Liver (tissue), 7 donors: ENCODE measurements at regions not wholly inside any gene's neighbourhood (a gene's known extent, or its start where the extent isn't known, plus 50 kb on each side); places are given as distances from the start of the nearest gene placed in this dataset.

Source experiments
- DNase-seq: peaks from one replicate; pipeline ENCODE4 v3.0.0-alpha.2; 2017; ENCODE audit warnings: low spot score
- H3K27ac ChIP-seq, 2 donors: one replicate each; pipeline ENCODE4 v1.7.0; 2013; ENCODE audit warnings: inconsistent platforms in 2 of 2, low read length in 2 of 2, control low read depth in 1 of 2, low read depth in 1 of 2, mild to moderate bottlenecking in 1 of 2
- H3K27me3 ChIP-seq, 4 donors: one replicate each; pipeline versions ENCODE4 v1.6.1 to v1.7.0; 2013; ENCODE audit warnings: low read length in 3 of 4, inconsistent platforms in 1 of 4, mild to moderate bottlenecking in 1 of 4, moderate library complexity in 1 of 4; ENCODE audit not compliant: control insufficient read depth in 4 of 4, insufficient read depth in 4 of 4
- H3K36me3 ChIP-seq, 4 donors: one replicate each; pipeline versions ENCODE4 v1.6.1 to v1.7.0; 2013; ENCODE audit warnings: low read length in 3 of 4, mild to moderate bottlenecking in 3 of 4, low read depth in 1 of 4, moderate library complexity in 1 of 4; ENCODE audit not compliant: control insufficient read depth in 4 of 4, insufficient read depth in 3 of 4
- H3K4me1 ChIP-seq, 4 donors: one replicate each; pipeline versions ENCODE4 v1.6.1 to v1.7.0; 2013; ENCODE audit warnings: low read length in 3 of 4, mild to moderate bottlenecking in 3 of 4, moderate library complexity in 1 of 4; ENCODE audit not compliant: control insufficient read depth in 4 of 4, insufficient read depth in 4 of 4
- H3K4me3 ChIP-seq, 3 donors: one replicate each; pipeline versions ENCODE4 v1.6.1 to v1.7.0; 2013; ENCODE audit warnings: low read length in 3 of 3, control low read depth in 1 of 3, low read depth in 1 of 3, mild to moderate bottlenecking in 1 of 3
- H3K9ac ChIP-seq, 2 donors: one replicate each; pipeline ENCODE4 v1.7.0; 2013; ENCODE audit warnings: low read length in 2 of 2, mild to moderate bottlenecking in 2 of 2, moderate library complexity in 2 of 2, control low read depth in 1 of 2, low read depth in 1 of 2
- H3K9me3 ChIP-seq, 4 donors: one replicate each; pipeline versions ENCODE4 v1.6.1 to v1.7.0; 2013; ENCODE audit warnings: low read length in 3 of 4; ENCODE audit not compliant: control insufficient read depth in 4 of 4
- EGR1 ChIP-seq, 2 donors: IDR thresholded peaks; 2 replicates each; pipeline ENCODE4 v1.6.1; 2016 to 2018; ENCODE audit warnings: antibody characterized with exemption in 2 of 2, low read depth in 2 of 2
- FOXA1 ChIP-seq: IDR thresholded peaks from 2 replicates; pipeline ENCODE4 v1.6.1; 2016; ENCODE audit warnings: antibody characterized with exemption
- FOXA2 ChIP-seq: IDR thresholded peaks from 2 replicates; pipeline ENCODE4 v1.6.1; 2016; ENCODE audit warnings: antibody characterized with exemption
- HNF4A ChIP-seq, 2 donors: conservative IDR thresholded peaks; 2 replicates each; pipeline ENCODE4 v1.6.1; 2016; ENCODE audit warnings: antibody characterized with exemption in 2 of 2, mild to moderate bottlenecking in 2 of 2
- JUND ChIP-seq, 2 donors: IDR thresholded peaks; 2 replicates each; pipeline ENCODE4 v1.6.1; 2016; ENCODE audit warnings: antibody characterized with exemption in 2 of 2
- NR2F2 ChIP-seq: IDR thresholded peaks from 2 replicates; pipeline ENCODE4 v1.6.1; 2016; ENCODE audit warnings: antibody characterized with exemption
- TAF1 ChIP-seq: conservative IDR thresholded peaks from 2 replicates; pipeline ENCODE4 v1.6.1; 2016; ENCODE audit warnings: antibody characterized with exemption, mild to moderate bottlenecking
- WGBS: extraction: QIAGEN DNeasy Blood & Tissue Kit; methylation state at CpG from one replicate; pipeline ENCODE4 v1.1.7; 2013; 5-methylcytosine and 5-hydroxymethylcytosine counted together
- TF ChIP-seq, protein P1 (sequence below): IDR thresholded peaks from 2 replicates; pipeline ENCODE4 v1.6.1; 2016; ENCODE audit warnings: antibody characterized with exemption, mild to moderate bottlenecking
- TF ChIP-seq, protein P2 (sequence below): IDR thresholded peaks from 2 replicates; pipeline ENCODE4 v1.6.1; 2016; ENCODE audit warnings: antibody characterized with exemption
- TF ChIP-seq, protein P3 (sequence below): IDR thresholded peaks from 2 replicates; pipeline ENCODE4 v1.6.1; 2016; ENCODE audit warnings: antibody characterized with exemption
- TF ChIP-seq, protein P4 (sequence below): IDR thresholded peaks from 2 replicates; pipeline ENCODE4 v1.6.1; 2016; ENCODE audit warnings: antibody characterized with exemption
- donor health status: healthy.
- donor health status: healthy.
- donor health status: healthy.
- donor health status: healthy.

DNA sequence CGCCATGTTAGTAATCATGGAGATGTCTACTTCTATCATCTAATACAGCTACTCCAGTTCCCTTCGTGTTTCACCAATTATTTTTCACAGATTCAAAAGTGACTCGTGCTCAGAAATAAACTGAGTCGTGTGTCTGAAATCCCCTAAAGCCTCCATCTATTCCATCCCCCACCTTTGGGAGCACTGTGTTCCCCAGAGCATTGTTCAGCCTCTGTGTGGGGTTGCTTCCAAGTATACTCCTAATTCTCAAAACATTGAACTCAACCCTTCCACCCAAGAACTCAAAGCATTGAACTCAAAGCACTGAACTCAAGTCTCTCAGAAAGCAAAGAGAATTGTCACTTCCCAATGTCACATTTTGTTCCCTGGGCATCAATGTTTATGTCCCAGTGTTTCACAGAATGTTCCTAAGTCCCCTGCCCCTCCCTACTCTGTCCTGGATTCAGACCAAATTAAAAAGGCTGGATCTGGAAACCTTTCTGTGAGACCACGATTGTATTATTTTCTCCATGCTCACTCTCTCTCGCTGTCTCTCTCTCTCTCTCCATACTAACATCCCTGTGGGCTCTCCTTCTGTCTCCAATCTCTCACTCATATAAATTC lies 138.5 kb upstream of the QRFPR start:
- Histone ChIP-seq H3K9ac (no peak overlapping the region), H3K36me3 (no peaks in the 10 kb centered on the region), H3K4me3 (no peak overlapping the region), H3K4me1 (no peaks in the 10 kb centered on the region), H3K9me3 (peaks cover 0 to 3% (median 1%) of the 10 kb centered on the region in 4 donors), H3K27ac (no peak overlapping the region), H3K27me3 (peaks cover 0 to 3% (median under 1%) of the 10 kb centered on the region in 4 donors)
- no peak for TF ChIP-seq TAF1
- TF ChIP-seq, protein P1, sequence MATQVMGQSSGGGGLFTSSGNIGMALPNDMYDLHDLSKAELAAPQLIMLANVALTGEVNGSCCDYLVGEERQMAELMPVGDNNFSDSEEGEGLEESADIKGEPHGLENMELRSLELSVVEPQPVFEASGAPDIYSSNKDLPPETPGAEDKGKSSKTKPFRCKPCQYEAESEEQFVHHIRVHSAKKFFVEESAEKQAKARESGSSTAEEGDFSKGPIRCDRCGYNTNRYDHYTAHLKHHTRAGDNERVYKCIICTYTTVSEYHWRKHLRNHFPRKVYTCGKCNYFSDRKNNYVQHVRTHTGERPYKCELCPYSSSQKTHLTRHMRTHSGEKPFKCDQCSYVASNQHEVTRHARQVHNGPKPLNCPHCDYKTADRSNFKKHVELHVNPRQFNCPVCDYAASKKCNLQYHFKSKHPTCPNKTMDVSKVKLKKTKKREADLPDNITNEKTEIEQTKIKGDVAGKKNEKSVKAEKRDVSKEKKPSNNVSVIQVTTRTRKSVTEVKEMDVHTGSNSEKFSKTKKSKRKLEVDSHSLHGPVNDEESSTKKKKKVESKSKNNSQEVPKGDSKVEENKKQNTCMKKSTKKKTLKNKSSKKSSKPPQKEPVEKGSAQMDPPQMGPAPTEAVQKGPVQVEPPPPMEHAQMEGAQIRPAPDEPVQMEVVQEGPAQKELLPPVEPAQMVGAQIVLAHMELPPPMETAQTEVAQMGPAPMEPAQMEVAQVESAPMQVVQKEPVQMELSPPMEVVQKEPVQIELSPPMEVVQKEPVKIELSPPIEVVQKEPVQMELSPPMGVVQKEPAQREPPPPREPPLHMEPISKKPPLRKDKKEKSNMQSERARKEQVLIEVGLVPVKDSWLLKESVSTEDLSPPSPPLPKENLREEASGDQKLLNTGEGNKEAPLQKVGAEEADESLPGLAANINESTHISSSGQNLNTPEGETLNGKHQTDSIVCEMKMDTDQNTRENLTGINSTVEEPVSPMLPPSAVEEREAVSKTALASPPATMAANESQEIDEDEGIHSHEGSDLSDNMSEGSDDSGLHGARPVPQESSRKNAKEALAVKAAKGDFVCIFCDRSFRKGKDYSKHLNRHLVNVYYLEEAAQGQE: no peak
- TF ChIP-seq NR2F2: no peak
- TF ChIP-seq, protein P2, sequence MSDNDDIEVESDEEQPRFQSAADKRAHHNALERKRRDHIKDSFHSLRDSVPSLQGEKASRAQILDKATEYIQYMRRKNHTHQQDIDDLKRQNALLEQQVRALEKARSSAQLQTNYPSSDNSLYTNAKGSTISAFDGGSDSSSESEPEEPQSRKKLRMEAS: no peak
- TF ChIP-seq, protein P3, sequence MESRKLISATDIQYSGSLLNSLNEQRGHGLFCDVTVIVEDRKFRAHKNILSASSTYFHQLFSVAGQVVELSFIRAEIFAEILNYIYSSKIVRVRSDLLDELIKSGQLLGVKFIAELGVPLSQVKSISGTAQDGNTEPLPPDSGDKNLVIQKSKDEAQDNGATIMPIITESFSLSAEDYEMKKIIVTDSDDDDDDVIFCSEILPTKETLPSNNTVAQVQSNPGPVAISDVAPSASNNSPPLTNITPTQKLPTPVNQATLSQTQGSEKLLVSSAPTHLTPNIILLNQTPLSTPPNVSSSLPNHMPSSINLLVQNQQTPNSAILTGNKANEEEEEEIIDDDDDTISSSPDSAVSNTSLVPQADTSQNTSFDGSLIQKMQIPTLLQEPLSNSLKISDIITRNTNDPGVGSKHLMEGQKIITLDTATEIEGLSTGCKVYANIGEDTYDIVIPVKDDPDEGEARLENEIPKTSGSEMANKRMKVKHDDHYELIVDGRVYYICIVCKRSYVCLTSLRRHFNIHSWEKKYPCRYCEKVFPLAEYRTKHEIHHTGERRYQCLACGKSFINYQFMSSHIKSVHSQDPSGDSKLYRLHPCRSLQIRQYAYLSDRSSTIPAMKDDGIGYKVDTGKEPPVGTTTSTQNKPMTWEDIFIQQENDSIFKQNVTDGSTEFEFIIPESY: no peak
- no peak for TF ChIP-seq EGR1 (IDR thresholded peaks at IDR 0.05; ENCODE audit: low read depth in 2 of 2)
- TF ChIP-seq HNF4A (conservative IDR thresholded peaks at IDR 0.05): no peak
- TF ChIP-seq, protein P4, sequence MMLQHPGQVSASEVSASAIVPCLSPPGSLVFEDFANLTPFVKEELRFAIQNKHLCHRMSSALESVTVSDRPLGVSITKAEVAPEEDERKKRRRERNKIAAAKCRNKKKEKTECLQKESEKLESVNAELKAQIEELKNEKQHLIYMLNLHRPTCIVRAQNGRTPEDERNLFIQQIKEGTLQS: no peak
- TF ChIP-seq FOXA1: no peak
- DNase-seq: no peak
- WGBS: 85% methylated on average over 6 of the region's 6 CpGs

DNA sequence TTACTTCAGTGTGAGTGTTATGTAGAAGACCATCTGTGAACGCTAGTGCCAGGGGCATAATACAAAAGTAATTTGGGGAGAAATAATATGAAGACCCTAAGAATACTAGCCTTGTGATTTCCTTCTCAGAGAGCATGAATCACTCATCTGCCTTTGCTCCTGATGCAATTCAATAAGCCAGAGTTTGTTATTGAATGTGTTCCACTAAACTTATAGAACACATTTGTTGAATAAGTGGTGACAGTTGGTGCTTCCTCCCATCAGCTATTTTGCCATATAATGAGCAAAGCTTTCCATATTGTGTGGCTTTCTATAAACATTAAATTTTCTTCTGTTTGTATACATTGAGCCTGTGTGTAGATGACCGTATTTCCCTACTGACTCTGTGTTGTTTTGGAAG lies 136.4 kb upstream of the QRFPR start:
- Histone ChIP-seq H3K9ac (no peak overlapping the region), H3K9me3 (peaks cover 0 to 3% (median 1%) of the 10 kb centered on the region in 4 donors)

More for the DNA sequence above, 136.4 kb upstream of the QRFPR start:
- WGBS: 70% methylated on average over 2 of the region's 2 CpGs
- Histone ChIP-seq H3K27me3 (no peaks in the 10 kb centered on the region), H3K27ac (no peak overlapping the region), H3K4me1 (no peaks in the 10 kb centered on the region), H3K36me3 (no peaks in the 10 kb centered on the region), H3K4me3 (no peak overlapping the region)
- TF ChIP-seq FOXA2 (no peak), HNF4A (conservative IDR thresholded peaks at IDR 0.05) (no peak), NR2F2 (no peak), JUND (IDR thresholded peaks at IDR 0.05) (no peak)
- TF ChIP-seq, protein P1: no peak
- TF ChIP-seq, protein P2: no peak
- DNase-seq: no peak
